CMK (cell line): ENCODE measurements at regions not wholly inside any gene's neighbourhood (a gene's known extent, or its start where the extent isn't known, plus 50 kb on each side); places are given as distances from the start of the nearest gene placed in this dataset.

Experiments
- DNase-seq: peaks from one replicate; pipeline ENCODE4 v3.0.0-alpha.2; 2010; ENCODE audit warnings: low read depth

GRCh38 chr1:173400387-173400995, 76.6 kb upstream of the PRDX6 start:
- DNase-seq, result no peak

GRCh38 chr1:173403996-173404395, 73.1 kb upstream of the PRDX6 start:
- DNase-seq, result no peak

GRCh38 chr1:173405281-173405680, 71.9 kb upstream of the PRDX6 start:
- DNase-seq, result no peak

- no peak for DNase-seq
These were observed 71.3 kb upstream of the PRDX6 start for GRCh38 chr1:173405834-173406233.

- no peak for DNase-seq
These were observed 70.3 kb upstream of the PRDX6 start for GRCh38 chr1:173406783-173407230.

- no peak for DNase-seq
These were observed 69.3 kb upstream of the PRDX6 start for GRCh38 chr1:173407846-173408245.

- DNase-seq, result no peak
These were observed 68.2 kb upstream of the PRDX6 start for GRCh38 chr1:173408886-173409285.

GRCh38 chr1:173409613-173410012, 67.5 kb upstream of the PRDX6 start:
- no peak for DNase-seq

GRCh38 chr1:173410133-173410793, 66.9 kb upstream of the PRDX6 start:
- no peak for DNase-seq

GRCh38 chr1:173410794-173411236, 66.3 kb upstream of the PRDX6 start:
- no peak for DNase-seq

GRCh38 chr1:173411835-173412742, 65.0 kb upstream of the PRDX6 start:
- no peak for DNase-seq

- DNase-seq, result no peak
These were observed 63.8 kb upstream of the PRDX6 start for GRCh38 chr1:173413271-173413707.

- DNase-seq, result no peak
These were observed 63.0 kb upstream of the PRDX6 start for GRCh38 chr1:173414136-173414535.

GRCh38 chr1:173414539-173415226, 62.5 kb upstream of the PRDX6 start:
- DNase-seq, result no peak

GRCh38 chr1:173415490-173415889, 61.6 kb upstream of the PRDX6 start:
- no peak for DNase-seq

GRCh38 chr1:173415905-173416450, 61.2 kb upstream of the PRDX6 start:
- DNase-seq, result no peak

GRCh38 chr1:173417563-173417962, 59.6 kb upstream of the PRDX6 start:
- DNase-seq, result no peak

- DNase-seq, result no peak
These were observed 58.8 kb upstream of the PRDX6 start for GRCh38 chr1:173418107-173418985.

GRCh38 chr1:173420330-173420806, 56.8 kb upstream of the PRDX6 start:
- DNase-seq, result peak; percentile 80

GRCh38 chr1:173421286-173421685, 55.8 kb upstream of the PRDX6 start:
- no peak for DNase-seq

GRCh38 chr1:173421789-173422188, 55.3 kb upstream of the PRDX6 start:
- no peak for DNase-seq
